ENCODE measurements at regions not wholly inside any gene's neighbourhood (a gene's known extent, or its start where the extent isn't known, plus 50 kb on each side); places are given as distances from the start of the nearest gene placed in this dataset.

DNA sequence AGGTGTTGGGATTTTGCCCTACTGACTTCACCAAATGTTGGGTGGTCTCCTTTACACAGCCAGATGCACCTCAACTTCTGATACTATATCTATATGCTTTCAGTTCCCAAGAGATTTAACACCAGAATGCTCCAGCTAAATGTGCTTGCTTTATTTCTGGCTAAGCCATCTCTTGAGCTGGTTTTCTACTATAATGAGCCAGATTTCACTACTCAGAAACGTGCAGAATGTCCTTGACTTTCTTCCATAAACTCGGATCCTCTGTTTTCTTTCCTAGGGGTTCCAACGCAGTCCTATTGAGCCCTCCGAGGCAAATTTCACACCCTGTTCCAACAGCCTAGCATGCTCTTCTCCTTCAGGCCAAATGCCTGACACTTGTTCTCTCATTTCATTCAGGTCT is 200.3 kb downstream of the DPY19L2 start:
- Histone ChIP-seq H4K8ac (replicated peaks; ENCODE audit: insufficient read length, low read depth, low read length) (no peak overlapping the region), H4K91ac (ENCODE audit: insufficient read length, low read depth, low read length) (no peak overlapping the region), H2BK5ac (ENCODE audit: insufficient read length, low read length) (no peak overlapping the region), H2BK120ac (ENCODE audit: low read depth, low read length, poor library complexity, severe bottlenecking) (no peak overlapping the region), H3K18ac (ENCODE audit: insufficient read length, low read depth, low read length) (no peak overlapping the region), H2BK12ac (ENCODE audit: insufficient read length, low read depth, low read length) (no peak overlapping the region), H3K27me3 (ENCODE audit: insufficient read depth, low read length) (no peaks in the 10 kb centered on the region), H2BK15ac (ENCODE audit: low read depth, low read length) (no peak overlapping the region), H3K4ac (ENCODE audit: low read depth, low read length) (no peak overlapping the region), H2AK5ac (ENCODE audit: insufficient read length, low read length) (no peak overlapping the region), H3K27ac (ENCODE audit: insufficient read length, low read depth, low read length) (no peak overlapping the region), H3K56ac (ENCODE audit: insufficient read length, low read depth, low read length) (no peak overlapping the region), H3T11ph (ENCODE audit: low read length) (no peak overlapping the region), H3K4me2 (ENCODE audit: insufficient read depth, insufficient read length, low read length) (no peak overlapping the region), H4K20me1 (ENCODE audit: control insufficient read depth, insufficient read depth, insufficient read length) (no peaks in the 10 kb centered on the region), H3K23me2 (ENCODE audit: insufficient read length, low read depth, low read length, poor library complexity, severe bottlenecking) (no peaks in the 10 kb centered on the region), H4K5ac (ENCODE audit: insufficient read length, low read depth, low read length) (no peak overlapping the region), H2BK20ac (ENCODE audit: low read depth, low read length, poor library complexity, severe bottlenecking) (no peak overlapping the region), H3K9ac (ENCODE audit: extremely low read depth, insufficient read length, low read length) (no peak overlapping the region), H2AFZ (ENCODE audit: low read length) (no peak overlapping the region), H3K23ac (ENCODE audit: insufficient read length, low read depth, low read length) (no peak overlapping the region), H3K14ac (ENCODE audit: insufficient read depth, low read length) (no peak overlapping the region), H3K79me1 (ENCODE audit: insufficient read depth, low read depth, low read length, poor library complexity, severe bottlenecking) (no peaks in the 10 kb centered on the region), H3K79me2 (ENCODE audit: insufficient read depth, low read length) (no peaks in the 10 kb centered on the region), H3K9me3 (ENCODE audit: control insufficient read depth, low read depth, low read length) (no peaks in the 10 kb centered on the region), H3K4me1 (ENCODE audit: insufficient read depth, low read length) (no peaks in the 10 kb centered on the region)
- WGBS (ENCODE audit: extremely low coverage, insufficient read length, low lambda C conversion rate): no CpG with 5 or more reads among the region's 4 CpGs
- DNase-seq: no peak
- no peak overlapping the region for H3K4me3 Mint-ChIP-seq
- peaks cover 0 to 9% (median 0%) of the 10 kb centered on the region in 3 experiments; a peak in 2 of 7 replicates for H3K36me3 Mint-ChIP-seq (ENCODE audit: insufficient read depth in 1 of 3, low read depth in 3 of 3)
- H3K27ac Mint-ChIP-seq: no peak overlapping the region
- H3K9me3 Mint-ChIP-seq: peaks cover 15 to 17% of the 10 kb centered on the region in 2 experiments
- H3K4me1 Mint-ChIP-seq: no peaks in the 10 kb centered on the region
- TF ChIP-seq, protein P1, sequence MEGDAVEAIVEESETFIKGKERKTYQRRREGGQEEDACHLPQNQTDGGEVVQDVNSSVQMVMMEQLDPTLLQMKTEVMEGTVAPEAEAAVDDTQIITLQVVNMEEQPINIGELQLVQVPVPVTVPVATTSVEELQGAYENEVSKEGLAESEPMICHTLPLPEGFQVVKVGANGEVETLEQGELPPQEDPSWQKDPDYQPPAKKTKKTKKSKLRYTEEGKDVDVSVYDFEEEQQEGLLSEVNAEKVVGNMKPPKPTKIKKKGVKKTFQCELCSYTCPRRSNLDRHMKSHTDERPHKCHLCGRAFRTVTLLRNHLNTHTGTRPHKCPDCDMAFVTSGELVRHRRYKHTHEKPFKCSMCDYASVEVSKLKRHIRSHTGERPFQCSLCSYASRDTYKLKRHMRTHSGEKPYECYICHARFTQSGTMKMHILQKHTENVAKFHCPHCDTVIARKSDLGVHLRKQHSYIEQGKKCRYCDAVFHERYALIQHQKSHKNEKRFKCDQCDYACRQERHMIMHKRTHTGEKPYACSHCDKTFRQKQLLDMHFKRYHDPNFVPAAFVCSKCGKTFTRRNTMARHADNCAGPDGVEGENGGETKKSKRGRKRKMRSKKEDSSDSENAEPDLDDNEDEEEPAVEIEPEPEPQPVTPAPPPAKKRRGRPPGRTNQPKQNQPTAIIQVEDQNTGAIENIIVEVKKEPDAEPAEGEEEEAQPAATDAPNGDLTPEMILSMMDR (conservative IDR thresholded peaks at IDR 0.05): no peak
- no peaks in the 10 kb centered on the region; the same call in 1 of the 2 replicates for H3K27me3 Mint-ChIP-seq (ENCODE audit: low read depth)
